NCI-H1436 (cell line): ENCODE measurements at regions not wholly inside any gene's neighbourhood (a gene's known extent, or its start where the extent isn't known, plus 50 kb on each side); places are given as distances from the start of the nearest gene placed in this dataset.
"Not testable (repeated sequence)": the region's sequence is repeated elsewhere in the genome, so short reads cannot be mapped to it uniquely, and the experiment has no call there.

Source experiments
- DNase-seq: peaks from one replicate; lab custom pipeline; 2025; lab: John Stamatoyannopoulos, UW

- not testable (repeated sequence) for DNase-seq
These were observed 85.5 kb upstream of the WSB1 start for GRCh38 chr17:27208370-27208769.

GRCh38 chr17:27209316-27209715 lies 84.6 kb upstream of the WSB1 start:
- DNase-seq = no peak

- DNase-seq = not testable (repeated sequence)
These were observed 83.1 kb upstream of the WSB1 start for GRCh38 chr17:27210809-27211208.

- no peak for DNase-seq
These were observed 77.1 kb upstream of the WSB1 start for GRCh38 chr17:27216836-27217235.

DNA sequence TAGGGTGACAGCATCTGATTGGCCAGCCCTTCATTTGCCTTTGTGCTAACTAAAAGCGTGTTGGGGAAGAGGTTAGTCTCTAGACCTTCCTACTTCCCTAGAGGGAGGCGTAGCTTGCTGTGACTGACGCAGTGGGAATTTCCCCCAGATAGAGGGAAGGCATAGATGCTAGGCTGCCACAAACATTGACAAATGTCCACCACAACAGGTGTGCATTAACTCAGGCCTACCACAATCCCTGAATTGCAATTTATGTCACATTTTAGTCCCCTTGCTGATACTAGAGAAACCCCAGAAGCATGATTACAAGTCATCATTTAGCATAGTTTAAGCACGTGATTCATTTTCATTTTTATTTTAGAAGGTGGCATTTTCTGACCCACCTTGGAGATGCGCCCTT lies 76.3 kb upstream of the WSB1 start:
- DNase-seq = no peak

GRCh38 chr17:27218041-27218440 lies 75.9 kb upstream of the WSB1 start:
- DNase-seq = no peak

- DNase-seq = no peak
These were observed 75.0 kb upstream of the WSB1 start for GRCh38 chr17:27218719-27219488.

- no peak for DNase-seq
These were observed 71.4 kb upstream of the WSB1 start for GRCh38 chr17:27222515-27222914.

GRCh38 chr17:27224526-27225315 lies 69.2 kb upstream of the WSB1 start:
- DNase-seq = no peak

DNA sequence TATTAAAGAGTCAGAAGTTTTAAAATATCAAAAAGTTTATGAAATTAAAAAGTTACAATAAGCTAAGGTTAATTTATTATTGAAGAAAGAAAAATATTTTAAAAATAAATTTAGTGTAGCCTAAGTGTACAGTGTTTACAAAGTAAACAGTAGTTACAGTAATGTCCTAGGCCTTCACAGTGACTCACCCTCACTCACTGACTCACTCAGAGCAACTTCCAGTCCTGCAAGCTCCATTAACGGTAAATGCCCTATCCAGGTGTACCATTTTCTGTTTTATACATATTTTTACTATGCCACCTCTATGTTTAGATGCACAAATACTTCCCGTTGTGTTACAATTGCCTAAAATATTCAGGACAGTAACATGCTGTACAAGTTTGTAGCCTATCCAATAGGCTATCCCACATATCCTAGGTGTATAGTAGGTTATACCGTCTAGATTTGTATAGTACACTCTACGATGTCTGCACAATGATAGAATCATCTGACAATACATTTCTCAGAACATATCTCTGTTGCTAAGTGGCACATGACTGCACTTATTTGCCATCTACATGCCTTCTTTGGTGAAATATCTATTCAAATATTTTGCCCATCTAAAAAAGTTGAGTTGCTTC lies 67.2 kb upstream of the WSB1 start:
- no peak for DNase-seq

DNA sequence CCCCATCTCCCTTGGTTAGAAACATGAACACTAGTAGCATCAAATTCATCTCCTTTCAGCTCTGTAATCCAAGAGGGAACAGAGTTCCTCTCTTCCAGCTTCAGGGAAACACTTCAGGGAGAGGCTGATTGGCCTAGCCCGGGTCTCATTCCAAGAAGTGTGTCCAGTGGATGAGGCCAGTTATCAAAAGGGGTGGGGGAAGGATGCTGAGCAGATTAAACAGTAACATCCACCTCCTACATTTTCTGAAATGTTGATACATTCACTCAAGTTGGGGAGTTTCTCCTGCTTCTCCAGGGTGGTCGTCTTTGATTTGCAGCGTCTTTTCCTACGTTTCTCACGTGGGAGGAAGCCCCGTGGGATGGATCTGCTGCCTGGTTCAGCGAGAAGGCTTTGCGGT lies 62.9 kb upstream of the WSB1 start:
- no peak for DNase-seq

DNA sequence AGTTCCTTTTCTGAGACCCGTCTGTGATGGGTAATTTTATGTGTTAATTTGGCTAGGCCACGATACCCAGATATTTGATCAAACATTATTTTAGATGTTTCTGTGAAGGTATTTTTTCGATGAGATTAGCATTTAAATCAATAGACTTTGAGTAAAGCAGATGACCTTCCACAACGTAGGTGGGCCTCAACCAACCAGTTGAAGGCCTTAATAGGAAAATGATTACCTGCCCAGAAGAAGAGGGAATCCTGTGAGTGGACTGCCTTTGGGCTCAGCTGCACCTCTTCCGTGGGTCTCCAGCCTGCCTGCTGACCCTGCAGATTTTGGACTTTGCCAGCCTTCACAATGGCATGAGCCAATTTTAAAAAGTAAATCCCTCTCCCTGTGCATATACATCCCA lies 61.6 kb upstream of the WSB1 start:
- no peak for DNase-seq

DNA sequence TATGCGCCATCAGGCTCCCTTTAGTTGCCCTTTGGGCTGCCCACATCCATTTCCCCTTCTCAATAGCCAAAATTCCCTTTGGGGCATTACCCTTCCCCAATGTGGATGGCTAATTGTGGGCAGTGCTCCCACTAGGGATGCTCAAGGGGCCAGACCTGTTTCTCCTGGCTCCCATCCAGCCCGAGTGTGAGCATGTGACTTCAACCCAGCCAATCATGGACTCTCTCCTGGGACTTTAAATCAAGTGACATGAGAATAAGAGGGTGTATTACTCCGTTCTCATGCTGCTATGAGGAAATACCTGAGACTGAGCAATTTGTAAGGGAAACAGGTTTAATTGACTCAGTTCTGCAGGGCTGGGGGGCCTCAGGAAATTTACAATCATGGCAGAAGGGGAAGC lies 60.9 kb upstream of the WSB1 start:
- DNase-seq = peak; percentile 58

DNA sequence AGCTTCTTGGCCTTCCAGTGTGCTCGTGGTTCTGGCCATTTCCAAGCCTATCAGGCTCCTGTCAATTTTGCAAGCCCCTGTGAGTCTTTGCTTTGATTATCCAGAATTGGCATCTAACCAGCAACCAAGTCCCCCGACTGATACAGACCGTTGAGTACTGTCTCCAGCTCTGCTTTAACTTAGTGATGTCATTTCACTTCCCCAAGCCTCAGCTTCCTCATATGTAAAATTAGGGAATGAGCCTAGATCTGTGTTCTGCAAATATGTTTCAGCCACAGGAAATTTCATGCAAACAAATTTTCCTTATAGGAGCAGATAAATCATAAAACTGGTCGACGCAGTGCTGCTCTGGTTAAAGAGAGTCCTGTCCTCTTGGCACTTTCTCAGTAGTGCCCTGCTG lies 60.1 kb upstream of the WSB1 start:
- no peak for DNase-seq

- peak; percentile 60 for DNase-seq
These were observed 57.1 kb upstream of the WSB1 start for GRCh38 chr17:27236717-27237315.

DNA sequence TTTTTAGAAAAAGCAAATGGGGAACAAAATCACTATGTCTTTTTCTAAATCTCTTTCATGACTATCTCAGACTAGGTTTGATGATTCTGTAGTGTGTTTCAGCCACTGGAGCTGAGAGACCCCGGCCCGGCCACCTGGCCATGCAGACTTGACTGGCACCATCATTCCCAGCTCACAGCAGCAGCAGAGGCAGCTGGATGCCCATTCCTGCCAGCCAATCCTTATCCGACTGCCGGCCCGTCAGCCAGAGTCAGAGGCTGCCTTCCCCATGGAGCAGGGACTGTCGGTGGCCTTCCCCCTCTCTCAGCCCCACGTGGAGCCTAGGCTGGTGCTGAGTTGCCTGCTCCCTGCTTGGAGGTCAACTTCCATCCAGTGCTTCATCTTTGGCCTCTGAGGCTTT lies 56.0 kb upstream of the WSB1 start:
- DNase-seq = no peak

DNA sequence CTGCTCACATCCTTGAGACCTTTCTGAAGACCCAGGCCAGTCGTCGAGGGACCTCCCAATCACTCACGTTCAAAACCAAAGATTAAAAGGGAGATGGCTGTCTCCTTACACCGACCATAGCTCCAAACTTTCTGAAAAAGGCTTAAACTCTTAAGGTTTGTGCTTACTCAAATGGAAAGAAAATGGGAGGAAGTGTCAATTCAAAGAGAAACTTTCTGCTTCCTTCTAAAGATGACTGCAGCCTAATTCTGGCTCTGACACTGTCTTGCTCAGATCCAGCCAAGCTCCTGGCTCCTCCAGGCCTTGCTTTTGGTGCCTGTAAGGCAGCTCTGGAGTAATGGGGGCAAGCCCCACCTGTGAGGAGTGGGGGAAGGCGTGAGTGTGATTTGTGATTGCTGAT lies 54.9 kb upstream of the WSB1 start:
- DNase-seq = no peak

GRCh38 chr17:27239584-27239983 lies 54.3 kb upstream of the WSB1 start:
- no peak for DNase-seq

GRCh38 chr17:27240086-27240801 lies 53.7 kb upstream of the WSB1 start:
- DNase-seq = no peak

DNA sequence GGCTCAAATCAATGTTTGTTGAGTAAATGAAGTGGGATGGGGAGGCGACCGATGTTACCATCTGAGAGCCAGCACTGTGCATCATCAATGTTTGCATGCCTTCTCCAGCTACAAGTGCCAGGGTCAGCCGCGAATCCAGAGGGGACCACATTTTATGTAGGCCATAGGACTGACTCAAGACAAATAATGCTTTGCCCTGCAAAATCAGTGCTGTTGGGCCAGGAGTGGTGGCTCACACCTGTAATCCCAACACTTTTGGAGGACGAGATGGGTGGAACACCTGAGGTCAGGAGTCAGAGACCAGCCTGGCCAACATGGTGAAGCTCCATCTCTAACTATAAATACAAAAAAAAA lies 53.1 kb upstream of the WSB1 start:
- DNase-seq = no peak

GRCh38 chr17:27241346-27241946 lies 52.5 kb upstream of the WSB1 start:
- DNase-seq = no peak

DNA sequence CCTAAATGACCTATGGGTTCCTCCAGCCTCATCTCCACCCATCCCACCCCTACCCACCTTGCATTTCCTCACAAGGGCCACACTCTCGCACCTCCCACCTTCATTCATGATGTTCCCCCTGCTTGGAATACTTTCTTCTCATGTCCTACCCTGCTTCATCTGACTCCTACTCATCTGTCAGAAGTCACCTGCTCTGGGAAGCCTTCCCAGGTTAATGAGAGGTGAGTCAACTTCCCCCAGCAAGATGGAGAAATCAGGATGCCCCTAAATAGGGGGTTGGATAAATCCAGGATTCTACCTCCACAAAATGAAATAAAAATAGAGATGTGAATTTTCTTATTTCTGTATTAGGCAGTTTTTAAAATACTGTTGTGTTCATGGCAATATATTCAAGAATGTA lies 51.0 kb upstream of the WSB1 start:
- DNase-seq = no peak
